ENCODE measurements at regions not wholly inside any gene's neighbourhood (a gene's known extent, or its start where the extent isn't known, plus 50 kb on each side); places are given as distances from the start of the nearest gene placed in this dataset.

- WGBS (ENCODE audit: extremely low coverage, insufficient coverage, low lambda C conversion rate): no CpG with 5 or more reads among the region's 2 CpGs
These were observed 474.9 kb upstream of the CWC22 start for GRCh38 chr2:180481998-180482397.

GRCh38 chr2:180478883-180479282 is 471.8 kb upstream of the CWC22 start:
- Histone ChIP-seq H3K79me2 (ENCODE audit: control insufficient read depth, insufficient read depth, low read length) (no peaks in the 10 kb centered on the region), H3K23ac (ENCODE audit: low read length) (no peak overlapping the region), H3K79me1 (ENCODE audit: low read length) (no peaks in the 10 kb centered on the region), H2BK120ac (ENCODE audit: low read depth, low read length) (no peak overlapping the region), H3K56ac (ENCODE audit: low read length) (no peak overlapping the region), H3K4me1 (ENCODE audit: control insufficient read depth, low read depth, low read length) (no peaks in the 10 kb centered on the region), H3K36me3 (ENCODE audit: control insufficient read depth, insufficient read depth, low read length) (no peaks in the 10 kb centered on the region), H2BK15ac (replicated peaks; ENCODE audit: low read depth) (no peak overlapping the region), H2AK5ac (ENCODE audit: low read length) (no peak overlapping the region), H3K4me2 (ENCODE audit: low read length) (no peak overlapping the region), H3K9ac (ENCODE audit: low read length) (no peak overlapping the region), H3K27ac (ENCODE audit: low read depth, low read length) (no peak overlapping the region), H2BK5ac (ENCODE audit: low read length) (no peak overlapping the region), H3K27me3 (ENCODE audit: insufficient read depth, low read length, poor library complexity) (no peaks in the 10 kb centered on the region), H4K8ac (ENCODE audit: low read depth, low read length) (no peak overlapping the region), H3K4ac (ENCODE audit: low read depth, low read length) (no peak overlapping the region), H3K18ac (ENCODE audit: low read length) (no peak overlapping the region), H3K4me3 (ENCODE audit: low read length) (no peak overlapping the region), H4K5ac (ENCODE audit: low read length) (no peak overlapping the region)
- no peak for DNase-seq

More at GRCh38 chr2:180481998-180482397, 474.9 kb upstream of the CWC22 start:
- H3K56ac ChIP-seq (ENCODE audit: low read length): no peak overlapping the region
- H3K79me1 ChIP-seq (ENCODE audit: low read length): no peaks in the 10 kb centered on the region
- H3K18ac ChIP-seq (ENCODE audit: low read length): no peak overlapping the region
- H3K4me2 ChIP-seq (ENCODE audit: low read length): no peak overlapping the region
- H4K5ac ChIP-seq (ENCODE audit: low read length): no peak overlapping the region
- H3K4me1 ChIP-seq (ENCODE audit: control insufficient read depth, low read depth, low read length): no peaks in the 10 kb centered on the region
- H3K27me3 ChIP-seq (ENCODE audit: insufficient read depth, low read length, poor library complexity): no peaks in the 10 kb centered on the region
- no peak overlapping the region for H3K4ac ChIP-seq (ENCODE audit: low read depth, low read length)
- no peak for DNase-seq
- H3K27ac ChIP-seq (ENCODE audit: low read depth, low read length): no peak overlapping the region
- H3K4me3 ChIP-seq (ENCODE audit: low read length): no peak overlapping the region
- H4K8ac ChIP-seq (ENCODE audit: low read depth, low read length): no peak overlapping the region
- no peak overlapping the region for H2BK15ac ChIP-seq (replicated peaks; ENCODE audit: low read depth)
- H3K9ac ChIP-seq (ENCODE audit: low read length): no peak overlapping the region
- H2BK120ac ChIP-seq (ENCODE audit: low read depth, low read length): no peak overlapping the region
- no peak overlapping the region for H2BK5ac ChIP-seq (ENCODE audit: low read length)
- no peak overlapping the region for H3K23ac ChIP-seq (ENCODE audit: low read length)
- H3K36me3 ChIP-seq (ENCODE audit: control insufficient read depth, insufficient read depth, low read length): no peaks in the 10 kb centered on the region
- no peaks in the 10 kb centered on the region for H3K79me2 ChIP-seq (ENCODE audit: control insufficient read depth, insufficient read depth, low read length)
- no peak overlapping the region for H2AK5ac ChIP-seq (ENCODE audit: low read length)

GRCh38 chr2:180474716-180475115 is 467.6 kb upstream of the CWC22 start:
- Histone ChIP-seq H3K9ac (ENCODE audit: low read length) (no peak overlapping the region), H2BK5ac (ENCODE audit: low read length) (no peak overlapping the region), H4K5ac (ENCODE audit: low read length) (no peak overlapping the region), H3K56ac (ENCODE audit: low read length) (no peak overlapping the region), H3K4me1 (ENCODE audit: control insufficient read depth, low read depth, low read length) (no peaks in the 10 kb centered on the region), H3K18ac (ENCODE audit: low read length) (no peak overlapping the region), H2AK5ac (ENCODE audit: low read length) (no peak overlapping the region), H3K27me3 (ENCODE audit: insufficient read depth, low read length, poor library complexity) (no peaks in the 10 kb centered on the region), H3K4me2 (ENCODE audit: low read length) (no peak overlapping the region), H2BK15ac (replicated peaks; ENCODE audit: low read depth) (no peak overlapping the region), H2BK120ac (ENCODE audit: low read depth, low read length) (no peak overlapping the region), H3K79me2 (ENCODE audit: control insufficient read depth, insufficient read depth, low read length) (no peaks in the 10 kb centered on the region), H3K23ac (ENCODE audit: low read length) (no peak overlapping the region), H3K36me3 (ENCODE audit: control insufficient read depth, insufficient read depth, low read length) (no peaks in the 10 kb centered on the region), H3K27ac (ENCODE audit: low read depth, low read length) (no peak overlapping the region), H3K4ac (ENCODE audit: low read depth, low read length) (no peak overlapping the region), H3K4me3 (ENCODE audit: low read length) (no peak overlapping the region), H3K79me1 (ENCODE audit: low read length) (no peaks in the 10 kb centered on the region), H4K8ac (ENCODE audit: low read depth, low read length) (no peak overlapping the region)
- no peak for DNase-seq

- Histone ChIP-seq H3K27ac (ENCODE audit: low read depth, low read length) (no peak overlapping the region), H3K4me2 (ENCODE audit: low read length) (no peak overlapping the region), H2AK5ac (ENCODE audit: low read length) (no peak overlapping the region), H2BK120ac (ENCODE audit: low read depth, low read length) (no peak overlapping the region), H3K79me2 (ENCODE audit: control insufficient read depth, insufficient read depth, low read length) (no peaks in the 10 kb centered on the region), H3K9ac (ENCODE audit: low read length) (no peak overlapping the region), H3K4ac (ENCODE audit: low read depth, low read length) (no peak overlapping the region), H3K23ac (ENCODE audit: low read length) (no peak overlapping the region), H3K4me1 (ENCODE audit: control insufficient read depth, low read depth, low read length) (no peaks in the 10 kb centered on the region), H4K5ac (ENCODE audit: low read length) (no peak overlapping the region), H3K27me3 (ENCODE audit: insufficient read depth, low read length, poor library complexity) (no peaks in the 10 kb centered on the region), H3K18ac (ENCODE audit: low read length) (no peak overlapping the region), H3K79me1 (ENCODE audit: low read length) (no peaks in the 10 kb centered on the region), H2BK15ac (replicated peaks; ENCODE audit: low read depth) (no peak overlapping the region), H3K56ac (ENCODE audit: low read length) (no peak overlapping the region), H3K4me3 (ENCODE audit: low read length) (no peak overlapping the region), H2BK5ac (ENCODE audit: low read length) (no peak overlapping the region), H3K36me3 (ENCODE audit: control insufficient read depth, insufficient read depth, low read length) (no peaks in the 10 kb centered on the region), H4K8ac (ENCODE audit: low read depth, low read length) (no peak overlapping the region)
- WGBS (ENCODE audit: extremely low coverage, insufficient coverage, low lambda C conversion rate): no CpG with 5 or more reads among the region's 1 CpG
- no peak for DNase-seq
These were observed 466.4 kb upstream of the CWC22 start for GRCh38 chr2:180473456-180473855.

GRCh38 chr2:180472133-180472532 is 465.0 kb upstream of the CWC22 start:
- Histone ChIP-seq H2BK5ac (ENCODE audit: low read length) (no peak overlapping the region), H2BK120ac (ENCODE audit: low read depth, low read length) (no peak overlapping the region), H3K36me3 (ENCODE audit: control insufficient read depth, insufficient read depth, low read length) (no peaks in the 10 kb centered on the region), H3K79me2 (ENCODE audit: control insufficient read depth, insufficient read depth, low read length) (no peaks in the 10 kb centered on the region), H3K79me1 (ENCODE audit: low read length) (no peaks in the 10 kb centered on the region), H3K23ac (ENCODE audit: low read length) (no peak overlapping the region), H3K18ac (ENCODE audit: low read length) (no peak overlapping the region), H2BK15ac (replicated peaks; ENCODE audit: low read depth) (no peak overlapping the region), H3K9ac (ENCODE audit: low read length) (no peak overlapping the region), H3K4me2 (ENCODE audit: low read length) (no peak overlapping the region), H3K4me1 (ENCODE audit: control insufficient read depth, low read depth, low read length) (no peaks in the 10 kb centered on the region), H2AK5ac (ENCODE audit: low read length) (no peak overlapping the region), H3K4ac (ENCODE audit: low read depth, low read length) (no peak overlapping the region), H3K27ac (ENCODE audit: low read depth, low read length) (no peak overlapping the region), H3K56ac (ENCODE audit: low read length) (no peak overlapping the region), H4K8ac (ENCODE audit: low read depth, low read length) (no peak overlapping the region), H3K4me3 (ENCODE audit: low read length) (no peak overlapping the region), H4K5ac (ENCODE audit: low read length) (no peak overlapping the region), H3K27me3 (ENCODE audit: insufficient read depth, low read length, poor library complexity) (no peaks in the 10 kb centered on the region)
- no peak for DNase-seq
- WGBS (ENCODE audit: extremely low coverage, insufficient coverage, low lambda C conversion rate): no CpG with 5 or more reads among the region's 1 CpG

GRCh38 chr2:180463608-180464007 is 456.5 kb upstream of the CWC22 start:
- H3K79me1 ChIP-seq (ENCODE audit: low read length): no peaks in the 10 kb centered on the region
- no peak for DNase-seq
- H2BK120ac ChIP-seq (ENCODE audit: low read depth, low read length): no peak overlapping the region
- H3K23ac ChIP-seq (ENCODE audit: low read length): no peak overlapping the region
- no peaks in the 10 kb centered on the region for H3K36me3 ChIP-seq (ENCODE audit: control insufficient read depth, insufficient read depth, low read length)
- H3K4ac ChIP-seq (ENCODE audit: low read depth, low read length): no peak overlapping the region
- no peak overlapping the region for H3K18ac ChIP-seq (ENCODE audit: low read length)
- H3K9ac ChIP-seq (ENCODE audit: low read length): no peak overlapping the region
- H3K4me1 ChIP-seq (ENCODE audit: control insufficient read depth, low read depth, low read length): no peaks in the 10 kb centered on the region
- no peaks in the 10 kb centered on the region for H3K27me3 ChIP-seq (ENCODE audit: insufficient read depth, low read length, poor library complexity)
- no peak overlapping the region for H3K4me3 ChIP-seq (ENCODE audit: low read length)
- no peak overlapping the region for H4K5ac ChIP-seq (ENCODE audit: low read length)
- no peak overlapping the region for H2AK5ac ChIP-seq (ENCODE audit: low read length)
- H3K4me2 ChIP-seq (ENCODE audit: low read length): no peak overlapping the region
- H2BK15ac ChIP-seq (replicated peaks; ENCODE audit: low read depth): no peak overlapping the region
- H3K27ac ChIP-seq (ENCODE audit: low read depth, low read length): no peak overlapping the region
- no peak overlapping the region for H3K56ac ChIP-seq (ENCODE audit: low read length)
- H4K8ac ChIP-seq (ENCODE audit: low read depth, low read length): no peak overlapping the region
- no peak overlapping the region for H2BK5ac ChIP-seq (ENCODE audit: low read length)
- no peaks in the 10 kb centered on the region for H3K79me2 ChIP-seq (ENCODE audit: control insufficient read depth, insufficient read depth, low read length)

Measured in mesendoderm (in vitro differentiated cells).